ENCODE measurements at regions not wholly inside any gene's neighbourhood (a gene's known extent, or its start where the extent isn't known, plus 50 kb on each side); places are given as distances from the start of the nearest gene placed in this dataset.

DNA sequence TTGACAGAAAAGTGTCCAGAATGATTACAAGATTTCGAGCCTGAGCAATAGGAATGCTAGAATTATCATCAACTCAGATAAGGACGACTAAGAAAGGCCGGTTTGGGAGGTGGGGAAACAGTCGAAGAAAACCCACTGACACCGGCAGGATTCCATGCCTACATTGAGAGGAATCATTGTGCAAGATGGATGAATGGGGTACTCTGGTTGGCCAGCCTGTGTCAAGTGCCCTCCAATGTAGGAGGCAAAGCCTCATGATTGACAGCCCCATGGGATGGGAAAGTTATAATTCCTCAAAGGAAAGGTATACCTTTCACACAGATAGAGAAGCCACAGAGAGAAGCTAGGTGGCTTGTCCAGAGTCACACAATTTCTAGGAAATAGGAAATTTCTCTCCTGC, 153.5 kb upstream of the CTTNBP2NL start:
- no peak for TF ChIP-seq POLR2A (IDR thresholded peaks at IDR 0.05)
- no peak for TF ChIP-seq POLR2AphosphoS5 (IDR thresholded peaks at IDR 0.05)

Measured in suprapubic skin (tissue), 4 donors.